ENCODE measurements at regions not wholly inside any gene's neighbourhood (a gene's known extent, or its start where the extent isn't known, plus 50 kb on each side); places are given as distances from the start of the nearest gene placed in this dataset.

DNA sequence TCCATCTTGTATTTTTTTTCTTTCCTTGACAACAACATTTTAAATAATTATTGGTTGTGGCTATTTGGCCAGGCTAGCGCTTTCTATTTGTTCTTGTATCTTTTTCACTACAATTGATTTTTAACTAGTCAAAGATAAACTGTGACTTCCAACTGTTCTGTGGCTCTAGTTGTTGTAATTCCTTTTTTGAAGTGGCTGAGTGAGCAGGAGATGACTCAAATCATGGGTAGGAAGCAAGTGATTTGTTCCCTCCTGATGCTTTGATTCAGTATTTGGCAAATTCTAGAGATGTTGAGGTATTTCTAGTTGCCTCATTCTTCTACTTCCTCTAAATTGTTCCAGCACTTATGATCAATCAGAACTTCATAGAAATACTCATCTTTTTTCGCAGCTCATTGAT lies 633.5 kb downstream of the RERGL start:
- no peak overlapping the region for H3K27ac ChIP-seq (replicated peaks)
- no peak for DNase-seq
- H3K27me3 ChIP-seq (ENCODE audit: low read depth), result no peaks in the 10 kb centered on the region
- H3K4me1 ChIP-seq, result no peaks in the 10 kb centered on the region
- H3K4me3 ChIP-seq, result no peak overlapping the region
- intact Hi-C loops (cut with micrococcal nuclease), result no loop called here
- no peaks in the 10 kb centered on the region for H3K9me3 ChIP-seq (replicated peaks)
- H3K36me3 ChIP-seq, result no peaks in the 10 kb centered on the region
- TF ChIP-seq CTCF (IDR thresholded peaks at IDR 0.05; ENCODE audit: borderline replicate concordance), result no peak

GRCh38 chr12:17438141-17438540 lies 651.9 kb downstream of the RERGL start:
- peaks cover 64% of the 10 kb centered on the region for H3K9me3 ChIP-seq (replicated peaks)
- H3K4me1 ChIP-seq, result no peaks in the 10 kb centered on the region
- DNase-seq, result no peak
- no peak overlapping the region for H3K27ac ChIP-seq (replicated peaks)
- TF ChIP-seq CTCF (IDR thresholded peaks at IDR 0.05; ENCODE audit: borderline replicate concordance), result no peak
- H3K27me3 ChIP-seq (ENCODE audit: low read depth), result no peaks in the 10 kb centered on the region
- H3K36me3 ChIP-seq, result no peaks in the 10 kb centered on the region
- H3K4me3 ChIP-seq, result no peak overlapping the region
- intact Hi-C loops (cut with micrococcal nuclease), result no loop called here

- Histone ChIP-seq H3K27ac (replicated peaks) (no peak overlapping the region), H3K9me3 (replicated peaks) (peaks cover 52% of the 10 kb centered on the region), H3K4me1 (no peaks in the 10 kb centered on the region), H3K36me3 (no peaks in the 10 kb centered on the region), H3K4me3 (no peak overlapping the region), H3K27me3 (ENCODE audit: low read depth) (no peaks in the 10 kb centered on the region)
- intact Hi-C loops (cut with micrococcal nuclease), result no loop called here
- DNase-seq, result no peak
- TF ChIP-seq CTCF (IDR thresholded peaks at IDR 0.05; ENCODE audit: borderline replicate concordance), result no peak
These were observed 673.2 kb downstream of the RERGL start for GRCh38 chr12:17416748-17417147.

DNA sequence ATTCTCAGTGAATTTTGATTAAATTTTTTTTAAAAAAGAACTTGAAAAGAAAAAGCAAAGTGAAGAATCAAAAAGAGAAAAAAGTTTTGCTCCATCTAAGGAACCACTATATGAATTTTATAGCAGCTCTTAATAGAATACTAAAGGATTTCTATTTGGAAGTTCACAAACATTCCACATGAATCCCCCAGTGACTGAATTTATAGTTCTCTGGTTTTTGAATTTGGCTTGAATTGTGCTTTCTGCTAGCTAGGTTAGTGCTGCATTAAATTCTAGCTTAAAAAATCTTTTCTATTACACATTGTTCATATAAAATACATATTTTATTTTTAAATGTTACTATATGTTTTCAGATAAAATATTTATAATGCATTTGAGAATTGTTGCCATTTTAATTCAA lies 675.4 kb downstream of the RERGL start:
- Histone ChIP-seq H3K9me3 (replicated peaks) (peaks cover 53% of the 10 kb centered on the region), H3K4me3 (no peak overlapping the region), H3K27ac (replicated peaks) (no peak overlapping the region), H3K36me3 (no peaks in the 10 kb centered on the region), H3K4me1 (no peaks in the 10 kb centered on the region), H3K27me3 (ENCODE audit: low read depth) (no peaks in the 10 kb centered on the region)
- DNase-seq, result no peak
- no peak for TF ChIP-seq CTCF (IDR thresholded peaks at IDR 0.05; ENCODE audit: borderline replicate concordance)
- intact Hi-C loops (cut with micrococcal nuclease), result no loop called here

GRCh38 chr12:17411662-17412061 lies 678.3 kb downstream of the RERGL start:
- intact Hi-C loops (cut with micrococcal nuclease), result no loop called here
- Histone ChIP-seq H3K9me3 (replicated peaks) (peaks cover 45% of the 10 kb centered on the region), H3K27ac (replicated peaks) (no peak overlapping the region), H3K27me3 (ENCODE audit: low read depth) (no peaks in the 10 kb centered on the region), H3K36me3 (no peaks in the 10 kb centered on the region), H3K4me3 (no peak overlapping the region), H3K4me1 (no peaks in the 10 kb centered on the region)
- DNase-seq, result no peak
- TF ChIP-seq CTCF (IDR thresholded peaks at IDR 0.05; ENCODE audit: borderline replicate concordance), result no peak

DNA sequence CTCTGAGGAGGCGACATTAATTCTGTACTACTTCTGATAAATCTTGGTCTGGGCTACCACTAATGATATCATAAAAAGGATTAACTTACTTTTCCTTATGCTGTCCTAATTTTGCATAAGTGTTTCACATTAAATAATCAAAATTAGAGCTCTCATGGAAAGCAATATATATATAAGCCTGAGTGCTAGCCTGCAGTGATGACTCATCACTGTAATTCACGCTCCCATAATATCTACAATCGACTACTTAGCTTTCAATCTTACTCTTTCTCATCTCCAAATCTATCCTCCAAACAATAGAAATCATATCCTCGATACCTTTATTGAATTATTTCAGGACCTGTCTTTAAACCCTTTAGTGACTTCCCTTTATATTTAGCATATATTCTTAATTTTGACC lies 701.3 kb downstream of the RERGL start:
- intact Hi-C loops (cut with micrococcal nuclease), result no loop called here
- Histone ChIP-seq H3K36me3 (no peaks in the 10 kb centered on the region), H3K4me3 (no peak overlapping the region), H3K27ac (replicated peaks) (no peak overlapping the region), H3K27me3 (ENCODE audit: low read depth) (no peaks in the 10 kb centered on the region), H3K4me1 (no peaks in the 10 kb centered on the region), H3K9me3 (replicated peaks) (peaks cover 32% of the 10 kb centered on the region)
- no peak for TF ChIP-seq CTCF (IDR thresholded peaks at IDR 0.05; ENCODE audit: borderline replicate concordance)
- no peak for DNase-seq
